IMR-90 (cell line): ENCODE measurements at regions not wholly inside any gene's neighbourhood (a gene's known extent, or its start where the extent isn't known, plus 50 kb on each side); places are given as distances from the start of the nearest gene placed in this dataset.

Source experiments
- ATAC-seq: fragments of 200-7000 bp; cut with Tn5 transposase; 2 replicates; pipeline ENCODE4 v1.9.1; 2020; ENCODE audit warnings: low read depth, mild to moderate bottlenecking, moderate library complexity
- BruUV-seq: library from RNA; stranded (reverse); fragments of 400-500 nt; replicated peaks from 2 replicates; lab custom pipeline; 2021; lab: Mats Ljungman, UMichigan
- CTCF ChIA-PET: fragments of 300-600 bp; formaldehyde crosslinking; extraction: SDS; loops from one replicate; lab custom pipeline; 2021; ENCODE audit warnings: antibody characterized with exemption; lab: Yijun Ruan, JAX
- POLR2A ChIA-PET: fragments of 300-600 bp; sonication (Branson Sonifier 250); formaldehyde crosslinking; loops from one replicate; lab custom pipeline; 2022; ENCODE audit warnings: antibody characterized with exemption; ENCODE audit not compliant: unreplicated experiment; lab: Charles Lee
- DNase-seq: peaks from one replicate; pipeline ENCODE4 v3.0.0; 2013
- H2AFZ ChIP-seq: replicated peaks from 2 replicates; pipeline ENCODE3; 2013; ENCODE audit warnings: low read length, mild to moderate bottlenecking; ENCODE audit not compliant: poor library complexity
- H2AK5ac ChIP-seq: 2 replicates; pipeline ENCODE4 v1.6.1; 2013; ENCODE audit warnings: low read depth, low read length, inconsistent platforms
- H2AK9ac ChIP-seq: replicated peaks from 2 replicates; pipeline ENCODE3; 2013; ENCODE audit warnings: mild to moderate bottlenecking, low read depth, low read length, moderate library complexity; ENCODE audit not compliant: poor library complexity
- H2BK120ac ChIP-seq: 2 replicates; pipeline ENCODE4 v1.6.1; 2013; ENCODE audit warnings: low read depth, low read length, inconsistent platforms
- H2BK15ac ChIP-seq: 3 replicates; pipeline ENCODE4 v1.6.1; 2013; ENCODE audit warnings: low read depth, low read length, inconsistent platforms
- H2BK20ac ChIP-seq: 2 replicates; pipeline ENCODE4 v1.6.1; 2013; ENCODE audit warnings: low read depth, mild to moderate bottlenecking, inconsistent platforms, low read length, moderate library complexity
- H2BK5ac ChIP-seq: 2 replicates; pipeline ENCODE4 v1.6.1; 2013; ENCODE audit warnings: mild to moderate bottlenecking, low read depth, low read length, inconsistent platforms; ENCODE audit not compliant: poor library complexity, severe bottlenecking
- H3K14ac ChIP-seq: replicated peaks from 2 replicates; pipeline ENCODE4 v1.6.1; 2013; ENCODE audit warnings: low read depth, low read length, inconsistent platforms
- H3K18ac ChIP-seq: 2 replicates; pipeline ENCODE4 v1.6.1; 2013; ENCODE audit warnings: low read depth, low read length, control low read depth
- H3K23ac ChIP-seq: 2 replicates; pipeline ENCODE4 v1.6.1; 2013; ENCODE audit warnings: low read depth, low read length, inconsistent platforms
- H3K27ac ChIP-seq: 2 replicates; pipeline ENCODE4 v1.5.1; 2013; ENCODE audit warnings: mild to moderate bottlenecking, control low read depth, low read length; ENCODE audit not compliant: insufficient read depth
- H3K27me3 ChIP-seq: 2 replicates; pipeline ENCODE4 v1.6.1; 2013; ENCODE audit warnings: low read length; ENCODE audit not compliant: control insufficient read depth, insufficient read depth
- H3K36me3 ChIP-seq: 2 replicates; pipeline ENCODE4 v1.6.1; 2013; ENCODE audit warnings: low read length, mixed read lengths; ENCODE audit not compliant: control insufficient read depth, insufficient read depth
- H3K4ac ChIP-seq: 2 replicates; pipeline ENCODE4 v1.6.1; 2013; ENCODE audit warnings: low read depth, low read length, inconsistent platforms
- H3K4me1 ChIP-seq: 2 replicates; pipeline ENCODE4 v1.6.1; 2013; ENCODE audit warnings: low read length, mixed read lengths; ENCODE audit not compliant: control insufficient read depth, insufficient read depth
- H3K4me2 ChIP-seq: 2 replicates; pipeline ENCODE4 v1.6.1; 2013; ENCODE audit warnings: low read depth, mild to moderate bottlenecking, control low read depth, low read length, moderate library complexity
- H3K4me3 ChIP-seq: 2 replicates; pipeline ENCODE4 v1.5.1; 2013; ENCODE audit warnings: low read depth, mild to moderate bottlenecking, control low read depth, low read length, moderate library complexity; ENCODE audit not compliant: insufficient read depth
- H3K56ac ChIP-seq: 2 replicates; pipeline ENCODE4 v1.6.1; 2013; ENCODE audit warnings: low read length, inconsistent platforms; ENCODE audit not compliant: insufficient read depth; ENCODE audit errors: extremely low read depth
- H3K79me1 ChIP-seq, 2 experiments: 2 replicates each; pipeline ENCODE4 v1.6.1; 2013; ENCODE audit warnings: low read length in 2 of 2, inconsistent platforms in 1 of 2, low read depth in 1 of 2
- H3K9ac ChIP-seq: 2 replicates; pipeline ENCODE4 v1.6.1; 2013; ENCODE audit warnings: low read depth, low read length, control low read depth
- H3K9me1 ChIP-seq: 2 replicates; pipeline ENCODE4 v1.6.1; 2013; ENCODE audit warnings: low read length, inconsistent platforms; ENCODE audit not compliant: insufficient read depth
- H3K9me3 ChIP-seq: 2 replicates; pipeline ENCODE4 v1.6.1; 2013; ENCODE audit warnings: low read length; ENCODE audit not compliant: control insufficient read depth, insufficient read depth
- H4K20me1 ChIP-seq: 2 replicates; pipeline ENCODE4 v1.6.1; 2013; ENCODE audit warnings: low read length, inconsistent platforms; ENCODE audit not compliant: insufficient read depth
- H4K5ac ChIP-seq: 2 replicates; pipeline ENCODE4 v1.6.1; 2013; ENCODE audit warnings: mild to moderate bottlenecking, low read depth, low read length, control low read depth
- H4K8ac ChIP-seq, 2 experiments: 2 replicates each; pipeline ENCODE4 v1.6.1; 2013; ENCODE audit warnings: low read depth in 2 of 2, low read length in 2 of 2, control low read depth in 1 of 2, inconsistent platforms in 1 of 2
- H4K91ac ChIP-seq: 2 replicates; pipeline ENCODE4 v1.6.1; 2013; ENCODE audit warnings: low read depth, low read length, inconsistent platforms; ENCODE audit not compliant: insufficient read depth
- CEBPB ChIP-seq: IDR thresholded peaks from 2 replicates; pipeline ENCODE4 v1.6.1; 2012; ENCODE audit warnings: low read depth, low read length, improper control_type of control experiment
- CTCF ChIP-seq: conservative IDR thresholded peaks from 2 replicates; pipeline ENCODE4 v1.5.1; 2012; ENCODE audit warnings: mild to moderate bottlenecking, low read depth, low read length, improper control_type of control experiment
- MAFK ChIP-seq: IDR thresholded peaks from 2 replicates; pipeline ENCODE4 v1.6.1; 2012; ENCODE audit warnings: low read depth, low read length, improper control_type of control experiment
- NFE2L2 ChIP-seq: fragments of 150-350 bp; IDR thresholded peaks from 2 replicates; pipeline ENCODE4 v1.6.1; 2016; ENCODE audit warnings: low read depth, mild to moderate bottlenecking, low read length
- SMC3 ChIP-seq: fragments of 150-350 bp; IDR thresholded peaks from 2 replicates; pipeline ENCODE4 v1.6.1; 2016; ENCODE audit warnings: low read depth, mild to moderate bottlenecking, antibody characterized with exemption, low read length, moderate library complexity
- USF2 ChIP-seq: fragments of 150-350 bp; IDR thresholded peaks from 2 replicates; pipeline ENCODE4 v1.6.1; 2017; ENCODE audit warnings: mild to moderate bottlenecking, antibody characterized with exemption, low read length, low read depth
- WGBS, 2 experiments: methylation state at CpG; one replicate each; pipeline versions ENCODE4 v1.1.5 to v1.1.7; 2013; ENCODE audit warnings: missing lambda C conversion rate in 2 of 2; ENCODE audit not compliant: insufficient read length in 1 of 2; ENCODE audit errors: extremely low coverage in 2 of 2; 5-methylcytosine and 5-hydroxymethylcytosine counted together
- dilution Hi-C: fragments of 300-500 bp; cut with HindIII; formaldehyde crosslinking; loops from one replicate; pipeline ENCODE4 v1.14.3; 2018; ENCODE audit warnings: low sequenced_read_pairs; ENCODE audit not compliant: unreplicated experiment
- in situ Hi-C: fragments of 300-500 bp; cut with MboI; formaldehyde crosslinking; loops from 3 replicates; pipeline ENCODE4 v1.14.3; 2019; ENCODE audit warnings: low sequenced_read_pairs, inconsistent platforms, mixed read lengths
- intact Hi-C: fragments of 100-400 bp; cut with micrococcal nuclease; formaldehyde crosslinking; loops from 2 replicates; pipeline ENCODE4 v1.10.0; 2022

- ATAC-seq (no peak), DNase-seq (no peak)
- no peak overlapping the region for H3K18ac ChIP-seq
- H3K27ac ChIP-seq, result no peak overlapping the region
- no peak overlapping the region for H3K23ac ChIP-seq
- peaks cover 3% of the 10 kb centered on the region; the same call in 1 of the 2 replicates for H3K27me3 ChIP-seq
- H3K9me3 ChIP-seq, result peaks cover 2% of the 10 kb centered on the region; the same call in 1 of the 2 replicates
- no peaks in the 10 kb centered on the region for H3K36me3 ChIP-seq
- H3K14ac ChIP-seq, result no peak overlapping the region
- H3K56ac ChIP-seq, result no peak overlapping the region
- no peak overlapping the region for H4K5ac ChIP-seq
- no peak overlapping the region for H2BK120ac ChIP-seq
- intact Hi-C loops (no loop called here), in situ Hi-C loops (no loop called here), dilution Hi-C loops (no loop called here)
- no peaks in the 10 kb centered on the region for H4K20me1 ChIP-seq
- no peak overlapping the region for H3K4me2 ChIP-seq
- no peak overlapping the region for H2AFZ ChIP-seq
- no peak overlapping the region for H2BK5ac ChIP-seq
- no peak overlapping the region for H3K4ac ChIP-seq
- no CpG with 5 or more reads among the region's 2 CpGs for WGBS, 2 experiments
- H3K4me1 ChIP-seq, result peaks cover 2% of the 10 kb centered on the region; the same call in 1 of the 2 replicates
- H3K9ac ChIP-seq, result no peak overlapping the region
- H2AK9ac ChIP-seq, result no peak overlapping the region
- H2BK15ac ChIP-seq, result no peak overlapping the region
- H3K4me3 ChIP-seq, result no peak overlapping the region
- no peak for TF ChIP-seq SMC3
- TF ChIP-seq CTCF, result no peak
- no peak for TF ChIP-seq USF2
- TF ChIP-seq MAFK, result no peak
- no peak for TF ChIP-seq NFE2L2
- TF ChIP-seq CEBPB, result no peak
- no peak overlapping the region for H2BK20ac ChIP-seq
- H4K8ac ChIP-seq, result no peak overlapping the region
- H4K91ac ChIP-seq, result no peak overlapping the region
- H3K79me1 ChIP-seq, result no peaks in the 10 kb centered on the region
- POLR2A ChIA-PET, result no interaction called here
- H2AK5ac ChIP-seq, result no peak overlapping the region
- CTCF ChIA-PET, result no interaction called here
- no peaks in the 10 kb centered on the region for H3K9me1 ChIP-seq
- no TSS peak for BruUV-seq
Measured at GRCh38 chr14:34232790-34233189, 229.2 kb downstream of the SPTSSA start.
